Spleen (tissue), 3 donors: ENCODE measurements at regions not wholly inside any gene's neighbourhood (a gene's known extent, or its start where the extent isn't known, plus 50 kb on each side); places are given as distances from the start of the nearest gene placed in this dataset.

Source experiments
- POLR2A ChIP-seq, 3 donors: fragments of 450-650 bp; IDR thresholded peaks; one replicate each; pipeline ENCODE4 v1.5.1; 2017; ENCODE audit warnings: antibody characterized with exemption in 3 of 3, mild to moderate bottlenecking in 1 of 3
- POLR2AphosphoS5 ChIP-seq, 3 donors: sonication (generic); formaldehyde crosslinking; IDR thresholded peaks; one replicate each; pipeline ENCODE4 v1.5.1; 2017; ENCODE audit warnings: antibody characterized with exemption in 3 of 3

DNA sequence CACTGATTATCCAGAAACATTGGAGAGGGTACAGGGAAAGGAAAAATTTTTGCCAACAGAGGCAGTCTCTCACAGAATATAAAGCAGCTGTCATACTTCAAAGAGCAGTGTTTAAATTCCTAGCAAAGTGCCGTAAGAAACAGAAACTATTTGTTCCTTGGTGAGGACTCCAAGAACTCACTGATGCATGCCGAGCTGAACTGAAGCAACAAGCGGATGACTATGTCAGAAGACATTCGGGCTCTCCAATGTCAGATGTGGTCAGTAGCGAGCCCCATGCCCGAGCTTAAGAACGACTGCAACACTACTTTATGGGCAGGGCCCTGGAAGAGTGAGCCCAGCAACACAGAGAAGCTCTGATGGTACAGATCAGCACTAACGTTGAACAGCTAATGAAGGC is 54.7 kb downstream of the OR2B6 start:
- TF ChIP-seq POLR2A (IDR thresholded peaks at IDR 0.05) (no peak), POLR2AphosphoS5 (IDR thresholded peaks at IDR 0.05) (no peak)
